Activated T-helper 17 cell treated with anti-CD3 and anti-CD28 coated beads, Interleukin-2, amount 50 U/mL, for 72 hours (primary cell): ENCODE measurements at regions not wholly inside any gene's neighbourhood (a gene's known extent, or its start where the extent isn't known, plus 50 kb on each side); places are given as distances from the start of the nearest gene placed in this dataset.

Experiments used
- ATAC-seq: fragments of 150-1000 bp; cut with Tn5 transposase; replicated peaks from 2 replicates; pipeline ENCODE4 v1.10.0; 2021; ENCODE audit warnings: mild to moderate bottlenecking, moderate library complexity
- H3K27ac Mint-ChIP-seq: one replicate; pipeline ENCODE4 v1.8.0; 2022; ENCODE audit warnings: mixed read lengths
- H3K27me3 Mint-ChIP-seq: one replicate; pipeline ENCODE4 v1.8.0; 2022; ENCODE audit warnings: mixed read lengths
- H3K36me3 Mint-ChIP-seq: one replicate; pipeline ENCODE4 v1.8.0; 2022; ENCODE audit warnings: low read depth, mild to moderate bottlenecking, mixed read lengths
- H3K4me1 Mint-ChIP-seq: one replicate; pipeline ENCODE4 v1.8.0; 2022; ENCODE audit warnings: mixed read lengths
- H3K4me3 Mint-ChIP-seq: one replicate; pipeline ENCODE4 v1.8.0; 2022; ENCODE audit warnings: mild to moderate bottlenecking, mixed read lengths
- H3K9me3 Mint-ChIP-seq: one replicate; pipeline ENCODE4 v1.8.0; 2022; ENCODE audit warnings: mixed read lengths

DNA sequence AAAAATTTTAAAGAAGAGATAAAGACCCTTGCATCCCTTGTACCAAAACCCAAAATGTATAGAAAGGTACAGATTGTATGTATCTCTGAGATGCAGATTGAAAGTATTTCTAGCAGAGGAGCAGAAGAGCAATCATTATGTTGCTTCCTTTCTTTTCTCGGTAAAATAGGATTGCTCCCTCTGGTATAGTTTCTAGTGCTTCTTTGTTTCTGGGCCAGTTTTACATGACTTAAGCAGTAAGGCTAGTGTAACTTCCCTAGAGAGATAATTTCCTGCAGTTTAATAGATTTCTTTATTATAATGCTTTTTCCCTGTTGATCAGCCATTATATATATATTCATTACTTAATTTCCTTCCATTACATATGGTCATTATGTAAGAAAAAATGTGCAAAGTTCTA, 496.2 kb upstream of the RGS18 start:
- Mint-ChIP-seq H3K4me1 (no peaks in the 10 kb centered on the region), H3K27ac (no peak overlapping the region), H3K36me3 (no peaks in the 10 kb centered on the region), H3K9me3 (peaks cover 4% of the 10 kb centered on the region), H3K4me3 (no peak overlapping the region), H3K27me3 (no peaks in the 10 kb centered on the region)
- ATAC-seq = no peak

GRCh38 chr1:191662746-191663145, 495.5 kb upstream of the RGS18 start:
- Mint-ChIP-seq H3K9me3 (peaks cover 4% of the 10 kb centered on the region), H3K27ac (no peak overlapping the region), H3K27me3 (no peaks in the 10 kb centered on the region), H3K36me3 (no peaks in the 10 kb centered on the region), H3K4me3 (no peak overlapping the region), H3K4me1 (no peaks in the 10 kb centered on the region)
- no peak for ATAC-seq

- no peak for ATAC-seq
- no peaks in the 10 kb centered on the region for H3K27me3 Mint-ChIP-seq
- no peaks in the 10 kb centered on the region for H3K4me1 Mint-ChIP-seq
- H3K4me3 Mint-ChIP-seq = no peak overlapping the region
- H3K36me3 Mint-ChIP-seq = no peaks in the 10 kb centered on the region
- H3K9me3 Mint-ChIP-seq = peaks cover 7% of the 10 kb centered on the region
- H3K27ac Mint-ChIP-seq = no peak overlapping the region
These were observed 489.7 kb upstream of the RGS18 start for GRCh38 chr1:191668525-191668924.

- Mint-ChIP-seq H3K4me3 (no peak overlapping the region), H3K27me3 (no peaks in the 10 kb centered on the region), H3K27ac (no peak overlapping the region), H3K9me3 (peaks cover 7% of the 10 kb centered on the region), H3K36me3 (no peaks in the 10 kb centered on the region), H3K4me1 (no peaks in the 10 kb centered on the region)
- no peak for ATAC-seq
These were observed 488.6 kb upstream of the RGS18 start for GRCh38 chr1:191669629-191670028.

- Mint-ChIP-seq H3K9me3 (peaks cover 3% of the 10 kb centered on the region), H3K27me3 (no peaks in the 10 kb centered on the region), H3K36me3 (no peaks in the 10 kb centered on the region), H3K27ac (no peak overlapping the region), H3K4me3 (no peak overlapping the region), H3K4me1 (no peaks in the 10 kb centered on the region)
- no peak for ATAC-seq
These were observed 487.0 kb upstream of the RGS18 start for GRCh38 chr1:191671236-191671635.

DNA sequence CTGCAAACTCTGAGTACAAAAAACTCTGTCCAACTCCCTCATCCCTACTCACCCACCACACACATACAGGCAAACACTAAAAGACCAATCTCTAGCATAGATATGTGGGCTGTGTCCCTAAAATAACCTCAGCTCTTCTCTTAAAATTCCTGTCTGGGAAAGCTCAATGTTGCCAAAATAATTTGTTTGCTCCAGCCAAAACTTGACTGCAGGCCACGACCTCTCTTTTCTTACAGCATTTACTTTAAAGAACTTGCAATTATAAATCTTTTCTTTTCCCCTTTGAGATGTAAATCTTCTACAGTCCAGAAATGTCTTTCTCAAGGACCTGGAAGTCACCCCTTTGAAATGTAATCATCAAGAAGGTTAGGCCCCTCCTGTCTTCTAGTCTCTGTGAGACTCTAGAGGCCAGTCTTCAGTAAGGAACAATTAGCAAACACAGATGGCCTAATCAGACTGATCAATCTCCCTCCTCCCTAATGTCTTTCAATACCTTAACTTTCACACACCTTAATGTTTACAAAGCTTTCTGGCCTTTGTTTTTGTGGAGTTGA, 483.6 kb upstream of the RGS18 start:
- H3K9me3 Mint-ChIP-seq = peaks cover 1% of the 10 kb centered on the region
- H3K4me1 Mint-ChIP-seq = no peaks in the 10 kb centered on the region
- H3K36me3 Mint-ChIP-seq = no peaks in the 10 kb centered on the region
- no peak for ATAC-seq
- H3K4me3 Mint-ChIP-seq = no peak overlapping the region
- H3K27ac Mint-ChIP-seq = no peak overlapping the region
- no peaks in the 10 kb centered on the region for H3K27me3 Mint-ChIP-seq

- no peak overlapping the region for H3K4me3 Mint-ChIP-seq
- H3K36me3 Mint-ChIP-seq = no peaks in the 10 kb centered on the region
- peaks cover 6% of the 10 kb centered on the region for H3K9me3 Mint-ChIP-seq
- no peak for ATAC-seq
- no peak overlapping the region for H3K27ac Mint-ChIP-seq
- H3K4me1 Mint-ChIP-seq = no peaks in the 10 kb centered on the region
- no peaks in the 10 kb centered on the region for H3K27me3 Mint-ChIP-seq
These were observed 482.1 kb upstream of the RGS18 start for GRCh38 chr1:191675856-191676783.

GRCh38 chr1:191685669-191686068, 472.6 kb upstream of the RGS18 start:
- Mint-ChIP-seq H3K27me3 (no peaks in the 10 kb centered on the region), H3K4me1 (no peaks in the 10 kb centered on the region), H3K9me3 (peaks cover 10% of the 10 kb centered on the region), H3K27ac (no peak overlapping the region), H3K4me3 (no peak overlapping the region), H3K36me3 (no peaks in the 10 kb centered on the region)
- ATAC-seq = no peak

DNA sequence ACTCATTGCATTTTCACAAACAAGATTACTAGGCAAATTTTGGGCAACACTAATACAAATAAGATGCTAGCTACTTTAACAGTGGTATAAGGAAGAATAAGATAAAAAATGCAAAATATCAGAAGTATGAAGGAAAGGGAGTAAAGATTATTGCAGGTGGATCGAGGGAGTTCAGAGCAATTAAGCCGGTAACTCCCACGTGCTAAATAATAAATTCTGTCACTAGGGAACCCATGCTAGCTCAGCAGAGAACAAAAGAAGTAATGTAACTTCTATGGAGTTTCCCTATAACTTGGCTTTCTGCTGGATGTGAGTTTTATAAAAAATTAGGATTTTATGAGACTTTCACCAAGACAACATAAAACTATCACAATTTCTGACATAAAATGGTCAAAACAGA, 470.5 kb upstream of the RGS18 start:
- Mint-ChIP-seq H3K27ac (no peak overlapping the region), H3K4me3 (no peak overlapping the region), H3K36me3 (no peaks in the 10 kb centered on the region), H3K27me3 (no peaks in the 10 kb centered on the region), H3K4me1 (no peaks in the 10 kb centered on the region), H3K9me3 (peaks cover 10% of the 10 kb centered on the region)
- no peak for ATAC-seq

- no peak for ATAC-seq
- peaks cover 4% of the 10 kb centered on the region for H3K9me3 Mint-ChIP-seq
- no peak overlapping the region for H3K4me3 Mint-ChIP-seq
- no peaks in the 10 kb centered on the region for H3K36me3 Mint-ChIP-seq
- no peaks in the 10 kb centered on the region for H3K27me3 Mint-ChIP-seq
- H3K27ac Mint-ChIP-seq = no peak overlapping the region
- no peaks in the 10 kb centered on the region for H3K4me1 Mint-ChIP-seq
These were observed 467.3 kb upstream of the RGS18 start for GRCh38 chr1:191690931-191691330.

- Mint-ChIP-seq H3K27ac (no peak overlapping the region), H3K4me3 (no peak overlapping the region), H3K9me3 (no peaks in the 10 kb centered on the region), H3K36me3 (no peaks in the 10 kb centered on the region), H3K27me3 (no peaks in the 10 kb centered on the region), H3K4me1 (no peaks in the 10 kb centered on the region)
- ATAC-seq = no peak
These were observed 464.5 kb upstream of the RGS18 start for GRCh38 chr1:191693797-191694196.

- Mint-ChIP-seq H3K36me3 (no peaks in the 10 kb centered on the region), H3K9me3 (no peaks in the 10 kb centered on the region), H3K27me3 (no peaks in the 10 kb centered on the region), H3K4me1 (no peaks in the 10 kb centered on the region), H3K4me3 (no peak overlapping the region), H3K27ac (no peak overlapping the region)
- no peak for ATAC-seq
These were observed 462.4 kb upstream of the RGS18 start for GRCh38 chr1:191695865-191696264.

- no peak for ATAC-seq
- Mint-ChIP-seq H3K4me3 (no peak overlapping the region), H3K27me3 (no peaks in the 10 kb centered on the region), H3K9me3 (no peaks in the 10 kb centered on the region), H3K4me1 (no peaks in the 10 kb centered on the region), H3K27ac (no peak overlapping the region), H3K36me3 (no peaks in the 10 kb centered on the region)
These were observed 461.9 kb upstream of the RGS18 start for GRCh38 chr1:191696354-191696753.

GRCh38 chr1:191697556-191697955, 460.7 kb upstream of the RGS18 start:
- Mint-ChIP-seq H3K27ac (no peak overlapping the region), H3K4me3 (no peak overlapping the region), H3K9me3 (no peaks in the 10 kb centered on the region), H3K36me3 (no peaks in the 10 kb centered on the region), H3K27me3 (no peaks in the 10 kb centered on the region), H3K4me1 (no peaks in the 10 kb centered on the region)
- ATAC-seq = no peak

GRCh38 chr1:191698246-191698645, 460.0 kb upstream of the RGS18 start:
- no peaks in the 10 kb centered on the region for H3K27me3 Mint-ChIP-seq
- H3K9me3 Mint-ChIP-seq = no peaks in the 10 kb centered on the region
- H3K4me3 Mint-ChIP-seq = no peak overlapping the region
- ATAC-seq = no peak
- no peaks in the 10 kb centered on the region for H3K4me1 Mint-ChIP-seq
- H3K36me3 Mint-ChIP-seq = no peaks in the 10 kb centered on the region
- H3K27ac Mint-ChIP-seq = no peak overlapping the region
